ENCODE measurements at regions not wholly inside any gene's neighbourhood (a gene's known extent, or its start where the extent isn't known, plus 50 kb on each side); places are given as distances from the start of the nearest gene placed in this dataset.

DNA sequence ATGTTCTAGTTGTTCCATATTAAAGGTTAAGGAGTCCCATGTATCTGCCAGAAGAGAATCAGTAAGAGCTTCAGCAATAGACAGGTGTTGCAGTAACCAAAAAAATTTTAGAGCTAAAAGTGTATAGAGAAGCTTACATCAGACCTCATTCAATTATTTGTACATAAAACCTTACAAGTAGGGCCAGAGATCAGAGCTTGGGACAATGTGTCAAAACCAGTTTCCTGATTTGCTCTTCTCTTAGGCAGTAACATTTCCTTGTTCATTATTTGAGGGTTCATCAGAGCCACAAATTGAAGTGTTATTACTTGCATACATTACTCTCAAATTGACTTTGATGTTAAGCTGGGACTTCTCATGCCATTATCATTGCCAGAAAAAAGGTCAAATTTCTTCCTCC lies 55.5 kb upstream of the ATXN7L3B start:
- H3K27ac Mint-ChIP-seq: no peak overlapping the region
- ChIA-PET CTCF (no interaction called here), POLR2A (no interaction called here)
- intact Hi-C loops (cut with micrococcal nuclease): no loop called here
- DNase-seq (no peak), ATAC-seq (ENCODE audit: low read depth) (no peak)
- no peaks in the 10 kb centered on the region for H3K9me3 Mint-ChIP-seq
- no peak overlapping the region for H3K4me3 Mint-ChIP-seq
- H3K36me3 Mint-ChIP-seq (ENCODE audit: low read depth): no peaks in the 10 kb centered on the region
- no peaks in the 10 kb centered on the region for H3K27me3 Mint-ChIP-seq
- H3K4me1 Mint-ChIP-seq: no peaks in the 10 kb centered on the region
- TF ChIP-seq, protein P1, sequence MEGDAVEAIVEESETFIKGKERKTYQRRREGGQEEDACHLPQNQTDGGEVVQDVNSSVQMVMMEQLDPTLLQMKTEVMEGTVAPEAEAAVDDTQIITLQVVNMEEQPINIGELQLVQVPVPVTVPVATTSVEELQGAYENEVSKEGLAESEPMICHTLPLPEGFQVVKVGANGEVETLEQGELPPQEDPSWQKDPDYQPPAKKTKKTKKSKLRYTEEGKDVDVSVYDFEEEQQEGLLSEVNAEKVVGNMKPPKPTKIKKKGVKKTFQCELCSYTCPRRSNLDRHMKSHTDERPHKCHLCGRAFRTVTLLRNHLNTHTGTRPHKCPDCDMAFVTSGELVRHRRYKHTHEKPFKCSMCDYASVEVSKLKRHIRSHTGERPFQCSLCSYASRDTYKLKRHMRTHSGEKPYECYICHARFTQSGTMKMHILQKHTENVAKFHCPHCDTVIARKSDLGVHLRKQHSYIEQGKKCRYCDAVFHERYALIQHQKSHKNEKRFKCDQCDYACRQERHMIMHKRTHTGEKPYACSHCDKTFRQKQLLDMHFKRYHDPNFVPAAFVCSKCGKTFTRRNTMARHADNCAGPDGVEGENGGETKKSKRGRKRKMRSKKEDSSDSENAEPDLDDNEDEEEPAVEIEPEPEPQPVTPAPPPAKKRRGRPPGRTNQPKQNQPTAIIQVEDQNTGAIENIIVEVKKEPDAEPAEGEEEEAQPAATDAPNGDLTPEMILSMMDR (IDR thresholded peaks at IDR 0.05): no peak

DNA sequence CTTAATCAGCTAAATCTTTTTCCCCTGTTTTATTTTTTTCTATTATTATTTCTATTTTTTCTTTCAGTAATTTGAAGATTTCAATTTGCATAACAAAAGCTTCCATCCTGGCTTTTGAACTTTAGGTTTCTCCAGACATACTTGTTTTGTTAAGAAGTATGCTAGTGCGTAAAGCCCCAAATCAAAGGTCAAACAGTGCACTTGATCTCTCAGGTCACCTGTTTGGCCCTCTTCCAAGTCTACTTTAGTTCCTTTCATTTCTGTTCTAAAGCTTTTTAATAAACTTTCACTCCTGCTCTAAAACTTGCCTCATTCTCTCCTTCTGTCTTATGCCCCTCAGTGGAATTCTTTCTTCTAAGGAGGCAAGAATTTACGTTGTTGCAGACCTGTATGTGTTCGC lies 54.6 kb upstream of the ATXN7L3B start:
- Mint-ChIP-seq H3K4me1 (peaks cover under 1% of the 10 kb centered on the region), H3K9me3 (no peaks in the 10 kb centered on the region), H3K27me3 (no peaks in the 10 kb centered on the region), H3K4me3 (no peak overlapping the region), H3K36me3 (ENCODE audit: low read depth) (no peaks in the 10 kb centered on the region), H3K27ac (no peak overlapping the region)
- ATAC-seq (ENCODE audit: low read depth) (no peak), DNase-seq (no peak)
- POLR2A ChIA-PET: no interaction called here
- CTCF ChIA-PET: no interaction called here
- intact Hi-C loops (cut with micrococcal nuclease): no loop called here
- TF ChIP-seq, protein P1 (IDR thresholded peaks at IDR 0.05): no peak

Data from activated B cell treated with CpG ODN at 0.5 μM for 24 hours (primary cell).